Fibroblast of the aortic adventitia (primary cell): ENCODE measurements at regions not wholly inside any gene's neighbourhood (a gene's known extent, or its start where the extent isn't known, plus 50 kb on each side); places are given as distances from the start of the nearest gene placed in this dataset.
"Not testable (repeated sequence)": the region's sequence is repeated elsewhere in the genome, so short reads cannot be mapped to it uniquely, and the experiment has no call there.

ENCODE experiments used
- DNase-seq: peaks from one replicate; pipeline ENCODE4 v3.0.0-alpha.2; 2010; ENCODE audit warnings: low read depth
- H3K4me3 ChIP-seq: 2 replicates; pipeline ENCODE4 v1.5.1; 2011; ENCODE audit warnings: low read depth, mild to moderate bottlenecking, control low read depth, low read length, moderate library complexity
- CTCF ChIP-seq: IDR thresholded peaks from 2 replicates; pipeline ENCODE4 v1.5.1; 2011; ENCODE audit warnings: mild to moderate bottlenecking, low read length, control low read depth, inconsistent platforms; ENCODE audit not compliant: insufficient read depth

- no peak for DNase-seq
- no peak for TF ChIP-seq CTCF
- H3K4me3 ChIP-seq, result no peak overlapping the region
Measured at GRCh38 chr1:143652744-143653428, 318.9 kb downstream of the FAM72C start.

- TF ChIP-seq CTCF, result no peak
Measured at GRCh38 chr1:143652187-143652586, 319.6 kb downstream of the FAM72C start.

GRCh38 chr1:143651350-143651992 is 320.3 kb downstream of the FAM72C start:
- DNase-seq, result no peak

More at GRCh38 chr1:143652187-143652586, 319.6 kb downstream of the FAM72C start:
- no peak overlapping the region for H3K4me3 ChIP-seq
- no peak for DNase-seq

GRCh38 chr1:143644035-143644434 is 327.8 kb downstream of the FAM72C start:
- not testable (repeated sequence) for H3K4me3 ChIP-seq, DNase-seq

More at GRCh38 chr1:143651350-143651992, 320.3 kb downstream of the FAM72C start:
- no peak overlapping the region for H3K4me3 ChIP-seq
- no peak for TF ChIP-seq CTCF

GRCh38 chr1:143643148-143643885 is 328.5 kb downstream of the FAM72C start:
- TF ChIP-seq CTCF, result no peak
- H3K4me3 ChIP-seq, result no peak overlapping the region
- no peak for DNase-seq

- no peak for TF ChIP-seq CTCF
- no peak overlapping the region for H3K4me3 ChIP-seq
- DNase-seq, result no peak
Measured at GRCh38 chr1:143625886-143626285, 345.9 kb downstream of the FAM72C start.

GRCh38 chr1:143619851-143620250 is 351.9 kb downstream of the FAM72C start:
- TF ChIP-seq CTCF, result no peak
- DNase-seq, result no peak
- no peak overlapping the region for H3K4me3 ChIP-seq
